ENCODE measurements at regions not wholly inside any gene's neighbourhood (a gene's known extent, or its start where the extent isn't known, plus 50 kb on each side); places are given as distances from the start of the nearest gene placed in this dataset.
A peak's percentile ranks its signal among the peaks of the same experiment; 100 is the strongest.

DNA sequence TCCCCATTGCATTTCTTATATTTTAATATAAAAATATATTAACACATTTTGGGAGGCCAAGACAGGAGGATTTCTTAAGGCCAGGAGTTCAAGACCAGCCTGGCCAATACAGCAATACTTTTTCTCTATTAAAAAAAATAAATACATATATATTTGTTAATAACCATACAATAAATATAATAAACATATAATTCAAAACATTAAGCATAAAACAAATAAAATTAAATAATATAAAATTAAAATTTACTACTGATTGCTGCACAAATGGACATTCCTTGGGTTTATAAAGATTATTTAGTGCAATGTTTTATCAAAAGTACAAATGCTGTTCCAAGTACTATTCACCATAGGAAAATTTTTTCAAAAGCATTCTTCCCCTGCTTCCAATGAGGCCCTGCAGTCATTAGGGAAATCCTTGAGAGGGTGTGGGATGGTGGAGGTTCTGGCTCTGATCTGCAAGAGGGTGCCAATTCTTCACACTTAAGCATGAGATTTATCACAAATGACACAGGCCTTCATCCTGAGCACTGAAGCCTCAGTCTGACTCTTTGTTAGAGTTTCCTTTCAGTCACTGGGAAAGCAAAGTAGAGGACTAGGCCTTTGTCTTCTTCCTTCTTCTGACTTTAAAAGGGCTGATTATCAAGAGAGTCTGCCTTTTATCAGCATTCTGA, 596.7 kb downstream of the EPM2A start:
- Histone ChIP-seq H3K36me3 (ENCODE audit: control insufficient read depth in 2 of 4, insufficient read depth in 4 of 4, low read length in 3 of 4) (no peaks in the 10 kb centered on the region), H3K4ac (replicated peaks; ENCODE audit: insufficient read length, low read depth, low read length) (no peak overlapping the region), H3K9ac (replicated peaks in 1 of 4; ENCODE audit: extremely low read depth in 1 of 4, low read depth in 3 of 4, low read length in 3 of 4) (no peak overlapping the region), H2AFZ (ENCODE audit: low read length) (0 out of 2 replicates have a peak overlapping the region, but pooled peaks have one; percentile 18), H3K4me3 (ENCODE audit: extremely low read depth in 1 of 4, insufficient read depth in 2 of 4, low read depth in 3 of 4, low read length in 4 of 4) (no peak overlapping the region), H4K91ac (replicated peaks; ENCODE audit: insufficient read length, low read length) (no peak overlapping the region), H3K14ac (ENCODE audit: insufficient read length) (no peak overlapping the region), H2BK15ac (ENCODE audit: low read length) (no peak overlapping the region), H3K18ac (ENCODE audit: extremely low read depth, low read length) (no peak overlapping the region), H2BK20ac (ENCODE audit: low read length) (no peak overlapping the region), H2BK120ac (replicated peaks; ENCODE audit: low read depth, low read length) (no peak overlapping the region), H2BK5ac (ENCODE audit: low read depth, low read length) (no peak overlapping the region), H3K9me3 (ENCODE audit: insufficient read depth in 2 of 2, low read depth in 1 of 2, low read length in 1 of 2) (no peaks in the 10 kb centered on the region), H3K23ac (ENCODE audit: insufficient read length) (no peak overlapping the region), H3K79me2 (ENCODE audit: control insufficient read depth in 1 of 2, insufficient read depth in 2 of 2, low read length in 2 of 2) (no peaks in the 10 kb centered on the region), H2BK12ac (ENCODE audit: low read depth, low read length) (no peak overlapping the region), H3K27ac (ENCODE audit: low read depth, low read length) (no peak overlapping the region), H3K27me3 (replicated peaks in 1 of 4; ENCODE audit: control insufficient read depth in 3 of 4, extremely low read depth in 1 of 4, insufficient read depth in 3 of 4, low read length in 3 of 4) (no peaks in the 10 kb centered on the region), H2AK5ac (ENCODE audit: low read depth, low read length) (no peak overlapping the region), H4K8ac (ENCODE audit: extremely low read depth, insufficient read depth, low read length) (no peak overlapping the region), H3K4me1 (replicated peaks in 1 of 4; ENCODE audit: control insufficient read depth in 3 of 4, insufficient read depth in 4 of 4, low read length in 3 of 4) (peaks cover 0 to 2% (median 0%) of the 10 kb centered on the region in 4 experiments; a peak in 1 of 7 replicates), H3K79me1 (ENCODE audit: low read depth, low read length) (no peaks in the 10 kb centered on the region), H4K5ac (ENCODE audit: insufficient read length, low read depth, low read length) (no peak overlapping the region), H3K56ac (replicated peaks; ENCODE audit: insufficient read length, low read depth, low read length) (no peak overlapping the region), H3K23me2 (ENCODE audit: low read depth, low read length) (no peaks in the 10 kb centered on the region), H3K4me2 (ENCODE audit: insufficient read depth in 1 of 2, low read depth in 2 of 2, low read length in 2 of 2) (no peak overlapping the region), H4K20me1 (replicated peaks in 1 of 2; ENCODE audit: control insufficient read depth in 1 of 2, insufficient read depth in 2 of 2, low read length in 2 of 2) (no peaks in the 10 kb centered on the region)
- FAIRE-seq: no peak
- CTCF ChIA-PET (ENCODE audit: partially characterized antibody): no interaction called here
- TF ChIP-seq TBP (IDR thresholded peaks at IDR 0.05; ENCODE audit: low read depth, low read length): no peak
- no peak for TF ChIP-seq JUND (IDR thresholded peaks at IDR 0.05; ENCODE audit: low read length)
- TF ChIP-seq SP1 (IDR thresholded peaks at IDR 0.05; ENCODE audit: low read depth, low read length): no peak
- no peak for DNase-seq (ENCODE audit: low read depth in 1 of 2, low spot score in 2 of 2)
- POLR2A ChIA-PET (ENCODE audit: partially characterized antibody): no interaction called here

Measured in H1 (cell line).